ENCODE measurements at regions not wholly inside any gene's neighbourhood (a gene's known extent, or its start where the extent isn't known, plus 50 kb on each side); places are given as distances from the start of the nearest gene placed in this dataset.
"Not testable (repeated sequence)": the region's sequence is repeated elsewhere in the genome, so short reads cannot be mapped to it uniquely, and the experiment has no call there.

GRCh38 chrX:114097866-114098265 lies 486.0 kb upstream of the HTR2C start:
- intact Hi-C loops (cut with micrococcal nuclease), result no loop called here
- no peak for DNase-seq
- ATAC-seq, result no peak

GRCh38 chrX:114097427-114097826 lies 486.5 kb upstream of the HTR2C start:
- ATAC-seq (no peak), DNase-seq (no peak)
- intact Hi-C loops (cut with micrococcal nuclease), result no loop called here

- DNase-seq (no peak), ATAC-seq (no peak)
- intact Hi-C loops (cut with micrococcal nuclease), result no loop called here
These were observed 488.1 kb upstream of the HTR2C start for GRCh38 chrX:114095789-114096188.

GRCh38 chrX:114087543-114087942 lies 496.3 kb upstream of the HTR2C start:
- ATAC-seq (no peak), DNase-seq (no peak)
- intact Hi-C loops (cut with micrococcal nuclease), result no loop called here

- DNase-seq (no peak), ATAC-seq (no peak)
- intact Hi-C loops (cut with micrococcal nuclease), result no loop called here
These were observed 506.1 kb upstream of the HTR2C start for GRCh38 chrX:114077773-114078172.

- intact Hi-C loops (cut with micrococcal nuclease), result no loop called here
- DNase-seq, result no peak
- no peak for ATAC-seq
These were observed 508.7 kb upstream of the HTR2C start for GRCh38 chrX:114075073-114075673.

- DNase-seq (no peak), ATAC-seq (no peak)
- intact Hi-C loops (cut with micrococcal nuclease), result no loop called here
These were observed 510.0 kb upstream of the HTR2C start for GRCh38 chrX:114073926-114074325.

GRCh38 chrX:114071412-114071811 lies 512.5 kb upstream of the HTR2C start:
- DNase-seq (no peak), ATAC-seq (no peak)
- intact Hi-C loops (cut with micrococcal nuclease), result no loop called here

GRCh38 chrX:114065577-114066223 lies 518.2 kb upstream of the HTR2C start:
- no peak for DNase-seq
- no peak for ATAC-seq
- intact Hi-C loops (cut with micrococcal nuclease), result no loop called here

- ATAC-seq (no peak), DNase-seq (no peak)
- intact Hi-C loops (cut with micrococcal nuclease), result no loop called here
These were observed 522.7 kb upstream of the HTR2C start for GRCh38 chrX:114061226-114061625.

GRCh38 chrX:114058988-114059418 lies 524.9 kb upstream of the HTR2C start:
- intact Hi-C loops (cut with micrococcal nuclease), result no loop called here
- ATAC-seq (no peak), DNase-seq (no peak)

GRCh38 chrX:114057422-114057821 lies 526.5 kb upstream of the HTR2C start:
- intact Hi-C loops (cut with micrococcal nuclease); ATAC-seq; DNase-seq: not testable (repeated sequence)

- intact Hi-C loops (cut with micrococcal nuclease), result no loop called here
- DNase-seq (no peak), ATAC-seq (no peak)
These were observed 532.1 kb upstream of the HTR2C start for GRCh38 chrX:114051667-114052315.

GRCh38 chrX:114050075-114050796 lies 533.6 kb upstream of the HTR2C start:
- intact Hi-C loops (cut with micrococcal nuclease), result no loop called here
- ATAC-seq (no peak), DNase-seq (no peak)

GRCh38 chrX:114049063-114049462 lies 534.8 kb upstream of the HTR2C start:
- DNase-seq (no peak), ATAC-seq (no peak)
- intact Hi-C loops (cut with micrococcal nuclease), result no loop called here

GRCh38 chrX:114047558-114047957 lies 536.3 kb upstream of the HTR2C start:
- no peak for ATAC-seq
- intact Hi-C loops (cut with micrococcal nuclease), result no loop called here
- DNase-seq, result no peak

- intact Hi-C loops (cut with micrococcal nuclease), result no loop called here
- DNase-seq (no peak), ATAC-seq (no peak)
These were observed 537.1 kb upstream of the HTR2C start for GRCh38 chrX:114046695-114047279.

- ATAC-seq; DNase-seq; intact Hi-C loops (cut with micrococcal nuclease): not testable (repeated sequence)
These were observed 542.4 kb upstream of the HTR2C start for GRCh38 chrX:114041470-114041869.

- DNase-seq; intact Hi-C loops (cut with micrococcal nuclease); ATAC-seq: not testable (repeated sequence)
These were observed 543.1 kb upstream of the HTR2C start for GRCh38 chrX:114040661-114041269.

Measured in left ventricle myocardium superior (tissue), 1 donor.